H1 (cell line): ENCODE measurements at regions not wholly inside any gene's neighbourhood (a gene's known extent, or its start where the extent isn't known, plus 50 kb on each side); places are given as distances from the start of the nearest gene placed in this dataset.

Experiments
- EZH2 ChIP-seq: fragments of 200-600 bp; sonication (generic); IDR thresholded peaks from 2 replicates; pipeline ENCODE4 v1.7.1; 2012; ENCODE audit warnings: low read depth, mild to moderate bottlenecking, moderate library complexity, low read length, inconsistent platforms; ENCODE audit not compliant: severe bottlenecking
- TF ChIP-seq, protein P1 (sequence below): fragments of 300-600 bp; sonication (generic); IDR thresholded peaks from 2 replicates; pipeline ENCODE4 v1.7.1; 2012; ENCODE audit warnings: low read length, moderate library complexity, mild to moderate bottlenecking, inconsistent platforms; ENCODE audit not compliant: insufficient replicate concordance

GRCh38 chr12:71214511-71215285 lies 56.9 kb upstream of the TSPAN8 start (continued):
- TF ChIP-seq, protein P1, sequence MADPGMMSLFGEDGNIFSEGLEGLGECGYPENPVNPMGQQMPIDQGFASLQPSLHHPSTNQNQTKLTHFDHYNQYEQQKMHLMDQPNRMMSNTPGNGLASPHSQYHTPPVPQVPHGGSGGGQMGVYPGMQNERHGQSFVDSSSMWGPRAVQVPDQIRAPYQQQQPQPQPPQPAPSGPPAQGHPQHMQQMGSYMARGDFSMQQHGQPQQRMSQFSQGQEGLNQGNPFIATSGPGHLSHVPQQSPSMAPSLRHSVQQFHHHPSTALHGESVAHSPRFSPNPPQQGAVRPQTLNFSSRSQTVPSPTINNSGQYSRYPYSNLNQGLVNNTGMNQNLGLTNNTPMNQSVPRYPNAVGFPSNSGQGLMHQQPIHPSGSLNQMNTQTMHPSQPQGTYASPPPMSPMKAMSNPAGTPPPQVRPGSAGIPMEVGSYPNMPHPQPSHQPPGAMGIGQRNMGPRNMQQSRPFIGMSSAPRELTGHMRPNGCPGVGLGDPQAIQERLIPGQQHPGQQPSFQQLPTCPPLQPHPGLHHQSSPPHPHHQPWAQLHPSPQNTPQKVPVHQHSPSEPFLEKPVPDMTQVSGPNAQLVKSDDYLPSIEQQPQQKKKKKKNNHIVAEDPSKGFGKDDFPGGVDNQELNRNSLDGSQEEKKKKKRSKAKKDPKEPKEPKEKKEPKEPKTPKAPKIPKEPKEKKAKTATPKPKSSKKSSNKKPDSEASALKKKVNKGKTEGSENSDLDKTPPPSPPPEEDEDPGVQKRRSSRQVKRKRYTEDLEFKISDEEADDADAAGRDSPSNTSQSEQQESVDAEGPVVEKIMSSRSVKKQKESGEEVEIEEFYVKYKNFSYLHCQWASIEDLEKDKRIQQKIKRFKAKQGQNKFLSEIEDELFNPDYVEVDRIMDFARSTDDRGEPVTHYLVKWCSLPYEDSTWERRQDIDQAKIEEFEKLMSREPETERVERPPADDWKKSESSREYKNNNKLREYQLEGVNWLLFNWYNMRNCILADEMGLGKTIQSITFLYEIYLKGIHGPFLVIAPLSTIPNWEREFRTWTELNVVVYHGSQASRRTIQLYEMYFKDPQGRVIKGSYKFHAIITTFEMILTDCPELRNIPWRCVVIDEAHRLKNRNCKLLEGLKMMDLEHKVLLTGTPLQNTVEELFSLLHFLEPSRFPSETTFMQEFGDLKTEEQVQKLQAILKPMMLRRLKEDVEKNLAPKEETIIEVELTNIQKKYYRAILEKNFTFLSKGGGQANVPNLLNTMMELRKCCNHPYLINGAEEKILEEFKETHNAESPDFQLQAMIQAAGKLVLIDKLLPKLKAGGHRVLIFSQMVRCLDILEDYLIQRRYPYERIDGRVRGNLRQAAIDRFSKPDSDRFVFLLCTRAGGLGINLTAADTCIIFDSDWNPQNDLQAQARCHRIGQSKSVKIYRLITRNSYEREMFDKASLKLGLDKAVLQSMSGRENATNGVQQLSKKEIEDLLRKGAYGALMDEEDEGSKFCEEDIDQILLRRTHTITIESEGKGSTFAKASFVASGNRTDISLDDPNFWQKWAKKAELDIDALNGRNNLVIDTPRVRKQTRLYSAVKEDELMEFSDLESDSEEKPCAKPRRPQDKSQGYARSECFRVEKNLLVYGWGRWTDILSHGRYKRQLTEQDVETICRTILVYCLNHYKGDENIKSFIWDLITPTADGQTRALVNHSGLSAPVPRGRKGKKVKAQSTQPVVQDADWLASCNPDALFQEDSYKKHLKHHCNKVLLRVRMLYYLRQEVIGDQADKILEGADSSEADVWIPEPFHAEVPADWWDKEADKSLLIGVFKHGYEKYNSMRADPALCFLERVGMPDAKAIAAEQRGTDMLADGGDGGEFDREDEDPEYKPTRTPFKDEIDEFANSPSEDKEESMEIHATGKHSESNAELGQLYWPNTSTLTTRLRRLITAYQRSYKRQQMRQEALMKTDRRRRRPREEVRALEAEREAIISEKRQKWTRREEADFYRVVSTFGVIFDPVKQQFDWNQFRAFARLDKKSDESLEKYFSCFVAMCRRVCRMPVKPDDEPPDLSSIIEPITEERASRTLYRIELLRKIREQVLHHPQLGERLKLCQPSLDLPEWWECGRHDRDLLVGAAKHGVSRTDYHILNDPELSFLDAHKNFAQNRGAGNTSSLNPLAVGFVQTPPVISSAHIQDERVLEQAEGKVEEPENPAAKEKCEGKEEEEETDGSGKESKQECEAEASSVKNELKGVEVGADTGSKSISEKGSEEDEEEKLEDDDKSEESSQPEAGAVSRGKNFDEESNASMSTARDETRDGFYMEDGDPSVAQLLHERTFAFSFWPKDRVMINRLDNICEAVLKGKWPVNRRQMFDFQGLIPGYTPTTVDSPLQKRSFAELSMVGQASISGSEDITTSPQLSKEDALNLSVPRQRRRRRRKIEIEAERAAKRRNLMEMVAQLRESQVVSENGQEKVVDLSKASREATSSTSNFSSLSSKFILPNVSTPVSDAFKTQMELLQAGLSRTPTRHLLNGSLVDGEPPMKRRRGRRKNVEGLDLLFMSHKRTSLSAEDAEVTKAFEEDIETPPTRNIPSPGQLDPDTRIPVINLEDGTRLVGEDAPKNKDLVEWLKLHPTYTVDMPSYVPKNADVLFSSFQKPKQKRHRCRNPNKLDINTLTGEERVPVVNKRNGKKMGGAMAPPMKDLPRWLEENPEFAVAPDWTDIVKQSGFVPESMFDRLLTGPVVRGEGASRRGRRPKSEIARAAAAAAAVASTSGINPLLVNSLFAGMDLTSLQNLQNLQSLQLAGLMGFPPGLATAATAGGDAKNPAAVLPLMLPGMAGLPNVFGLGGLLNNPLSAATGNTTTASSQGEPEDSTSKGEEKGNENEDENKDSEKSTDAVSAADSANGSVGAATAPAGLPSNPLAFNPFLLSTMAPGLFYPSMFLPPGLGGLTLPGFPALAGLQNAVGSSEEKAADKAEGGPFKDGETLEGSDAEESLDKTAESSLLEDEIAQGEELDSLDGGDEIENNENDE: peak; percentile 82
- TF ChIP-seq EZH2: no peak
- TF ChIP-seq, all 59 proteins: peak for 7
